HUES48 (cell line): ENCODE measurements at regions not wholly inside any gene's neighbourhood (a gene's known extent, or its start where the extent isn't known, plus 50 kb on each side); places are given as distances from the start of the nearest gene placed in this dataset.
"Not testable (repeated sequence)": the region's sequence is repeated elsewhere in the genome, so short reads cannot be mapped to it uniquely, and the experiment has no call there.

Experiments used
- H3K27ac ChIP-seq: one replicate; pipeline ENCODE4 v1.7.0; 2013; ENCODE audit warnings: low read depth, low read length, inconsistent platforms
- H3K27me3 ChIP-seq: 2 replicates; pipeline ENCODE4 v1.6.1; 2013; ENCODE audit warnings: mild to moderate bottlenecking, low read length; ENCODE audit not compliant: control insufficient read depth, insufficient read depth
- H3K36me3 ChIP-seq: 2 replicates; pipeline ENCODE4 v1.6.1; 2013; ENCODE audit warnings: low read length; ENCODE audit not compliant: control insufficient read depth, insufficient read depth
- H3K4me1 ChIP-seq: 2 replicates; pipeline ENCODE4 v1.6.1; 2013; ENCODE audit warnings: mild to moderate bottlenecking, low read length; ENCODE audit not compliant: control insufficient read depth, insufficient read depth
- H3K4me3 ChIP-seq: 2 replicates; pipeline ENCODE4 v1.5.1; 2013; ENCODE audit warnings: mild to moderate bottlenecking, low read depth, low read length
- H3K9ac ChIP-seq: 2 replicates; pipeline ENCODE4 v1.6.1; 2013; ENCODE audit warnings: mild to moderate bottlenecking, low read depth, low read length, moderate library complexity
- H3K9me3 ChIP-seq: 2 replicates; pipeline ENCODE4 v1.6.1; 2013; ENCODE audit warnings: low read length; ENCODE audit not compliant: control insufficient read depth, insufficient read depth

DNA sequence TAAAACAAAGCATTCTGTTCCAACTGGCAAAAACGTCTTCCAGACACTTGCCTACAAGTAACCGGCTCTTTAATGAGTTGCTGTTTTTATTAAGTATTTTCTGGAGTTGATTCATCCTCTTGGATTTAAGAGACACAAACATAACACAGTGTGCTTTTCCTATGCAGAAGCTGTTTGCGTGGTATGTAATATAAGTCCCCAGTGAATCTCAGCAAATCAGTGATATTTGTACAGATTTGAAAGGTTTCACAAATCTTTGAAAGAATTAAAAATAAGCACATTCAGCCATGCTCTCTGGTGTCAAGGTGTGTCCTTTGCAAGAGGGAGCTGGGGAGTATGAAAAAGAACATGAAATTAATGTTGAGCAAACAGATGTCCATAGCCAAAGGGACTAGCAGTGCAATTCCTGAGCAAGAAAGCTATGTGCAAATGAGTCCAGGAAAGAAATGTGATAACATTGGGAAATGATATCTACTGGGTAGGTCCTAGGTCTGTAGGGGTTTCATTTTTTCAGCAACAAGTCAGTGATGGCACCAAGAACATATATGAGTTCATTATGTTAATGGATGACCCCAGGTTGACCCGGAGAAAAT, 170.1 kb upstream of the PHACTR1 start:
- no peaks in the 10 kb centered on the region for H3K27me3 ChIP-seq
- H3K36me3 ChIP-seq: no peaks in the 10 kb centered on the region
- H3K4me1 ChIP-seq: no peaks in the 10 kb centered on the region
- no peak overlapping the region for H3K27ac ChIP-seq
- H3K4me3 ChIP-seq: no peak overlapping the region
- H3K9ac ChIP-seq: no peak overlapping the region
- H3K9me3 ChIP-seq: peaks cover 9% of the 10 kb centered on the region; the same call in 1 of the 2 replicates

DNA sequence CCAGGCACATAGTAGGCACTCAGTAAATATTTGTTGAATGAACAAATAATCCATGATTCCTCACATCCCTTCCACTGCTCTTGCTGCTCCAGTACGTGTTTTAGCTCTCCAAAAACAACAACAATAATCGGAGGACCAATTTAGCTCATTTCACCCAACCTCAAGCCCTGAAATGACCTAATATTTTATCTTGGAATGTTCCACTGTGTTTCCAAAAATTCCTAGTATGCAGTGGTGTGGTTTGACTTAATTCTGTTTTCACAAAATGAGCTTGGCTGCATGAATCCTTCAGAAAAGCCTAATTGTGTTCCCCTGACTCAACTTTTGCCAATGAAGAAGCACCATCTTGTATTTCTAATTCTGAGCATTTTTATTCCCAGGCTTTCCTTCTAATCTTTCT, 168.0 kb upstream of the PHACTR1 start:
- no peaks in the 10 kb centered on the region for H3K36me3 ChIP-seq
- H3K9ac ChIP-seq: no peak overlapping the region
- H3K9me3 ChIP-seq: peaks cover 9% of the 10 kb centered on the region; the same call in 1 of the 2 replicates
- no peaks in the 10 kb centered on the region for H3K27me3 ChIP-seq
- H3K4me1 ChIP-seq: no peaks in the 10 kb centered on the region
- H3K4me3 ChIP-seq: no peak overlapping the region
- no peak overlapping the region for H3K27ac ChIP-seq

DNA sequence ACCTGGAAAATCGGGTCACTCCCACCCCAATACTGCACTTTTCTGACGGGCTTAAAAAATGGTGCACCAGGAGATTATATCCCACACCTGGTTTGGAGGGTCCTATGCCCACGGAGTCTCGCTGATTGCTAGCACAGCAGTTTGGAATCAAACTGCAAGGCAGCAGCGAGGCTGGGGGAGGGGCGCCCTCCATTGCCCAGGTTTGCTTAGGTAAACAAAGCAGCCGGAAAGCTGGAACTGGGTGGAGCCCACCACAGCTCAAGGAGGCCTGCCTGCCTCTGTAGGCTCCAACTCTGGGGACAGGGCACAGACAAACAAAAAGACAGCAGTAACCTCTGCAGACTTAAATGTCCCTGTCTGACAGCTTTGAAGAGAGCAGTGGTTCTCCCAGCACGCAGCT, 167.1 kb upstream of the PHACTR1 start:
- not testable (repeated sequence) for H3K27ac ChIP-seq, H3K9ac ChIP-seq, H3K9me3 ChIP-seq, H3K36me3 ChIP-seq, H3K4me3 ChIP-seq, H3K4me1 ChIP-seq, H3K27me3 ChIP-seq

DNA sequence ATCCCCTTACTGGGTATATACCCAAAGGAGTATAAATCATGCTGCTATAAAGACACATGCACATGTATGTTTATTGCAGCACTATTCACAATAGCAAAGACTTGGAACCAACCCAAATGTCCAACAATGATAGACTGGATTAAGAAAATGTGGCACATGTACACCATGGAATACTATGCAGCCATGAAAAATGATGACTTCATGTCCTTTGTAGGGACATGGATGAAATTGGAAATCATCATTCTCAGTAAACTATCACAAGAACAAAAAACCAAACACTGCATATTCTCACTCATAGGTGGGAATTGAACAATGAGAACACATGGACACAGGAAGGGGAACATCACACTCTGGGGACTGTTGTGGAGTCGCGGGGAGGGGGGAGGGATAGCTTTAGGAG, 161.7 kb upstream of the PHACTR1 start:
- H3K36me3 ChIP-seq, H3K4me3 ChIP-seq, H3K4me1 ChIP-seq, H3K27ac ChIP-seq, H3K9ac ChIP-seq, H3K27me3 ChIP-seq, H3K9me3 ChIP-seq: not testable (repeated sequence)

DNA sequence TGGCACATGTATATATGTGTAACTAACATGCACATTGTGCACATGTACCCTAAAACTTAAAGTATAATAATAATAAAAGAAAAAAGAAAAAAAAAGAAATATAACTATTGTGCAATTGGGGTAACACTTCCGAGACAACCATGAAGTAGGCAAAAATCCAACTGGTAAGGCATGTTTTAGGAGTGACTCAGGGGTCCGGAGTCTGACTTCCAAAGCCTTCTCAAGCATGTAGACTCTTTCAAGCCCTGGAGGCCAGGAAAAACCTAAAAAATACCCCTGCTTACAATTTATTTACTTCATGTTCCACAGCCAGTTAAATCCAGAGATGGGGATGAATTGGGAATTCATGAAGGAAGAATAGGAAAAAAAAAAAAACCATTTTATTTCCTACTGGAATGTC, 161.3 kb upstream of the PHACTR1 start:
- no peak overlapping the region for H3K9ac ChIP-seq
- no peak overlapping the region for H3K27ac ChIP-seq
- no peaks in the 10 kb centered on the region for H3K36me3 ChIP-seq
- H3K9me3 ChIP-seq: 0 out of 2 replicates have a peak, but pooled peaks cover 2% of the 10 kb centered on the region
- no peak overlapping the region for H3K4me3 ChIP-seq
- H3K27me3 ChIP-seq: no peaks in the 10 kb centered on the region
- H3K4me1 ChIP-seq: no peaks in the 10 kb centered on the region

DNA sequence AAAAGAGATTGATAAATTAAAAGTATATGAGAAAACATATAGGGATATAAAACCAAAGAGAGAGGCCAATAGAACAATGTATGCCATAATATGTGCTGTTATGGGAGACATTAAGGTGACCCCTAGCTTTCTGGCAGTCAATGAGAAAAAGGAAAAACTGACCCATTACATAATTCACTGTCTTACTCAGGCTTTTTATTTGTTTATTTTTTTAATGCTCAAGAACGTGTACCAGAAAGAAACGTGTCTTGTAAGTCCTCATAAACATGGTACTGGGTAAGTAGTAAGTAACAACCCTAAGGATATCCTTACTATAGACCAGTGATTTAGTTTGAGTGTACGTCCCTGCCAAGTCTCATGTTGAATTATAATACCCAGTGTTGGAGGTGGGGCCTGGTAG, 160.8 kb upstream of the PHACTR1 start:
- Histone ChIP-seq H3K27me3 (no peaks in the 10 kb centered on the region), H3K36me3 (no peaks in the 10 kb centered on the region), H3K4me3 (no peak overlapping the region), H3K27ac (no peak overlapping the region), H3K9me3 (0 out of 2 replicates have a peak, but pooled peaks cover 2% of the 10 kb centered on the region), H3K9ac (no peak overlapping the region), H3K4me1 (no peaks in the 10 kb centered on the region)

DNA sequence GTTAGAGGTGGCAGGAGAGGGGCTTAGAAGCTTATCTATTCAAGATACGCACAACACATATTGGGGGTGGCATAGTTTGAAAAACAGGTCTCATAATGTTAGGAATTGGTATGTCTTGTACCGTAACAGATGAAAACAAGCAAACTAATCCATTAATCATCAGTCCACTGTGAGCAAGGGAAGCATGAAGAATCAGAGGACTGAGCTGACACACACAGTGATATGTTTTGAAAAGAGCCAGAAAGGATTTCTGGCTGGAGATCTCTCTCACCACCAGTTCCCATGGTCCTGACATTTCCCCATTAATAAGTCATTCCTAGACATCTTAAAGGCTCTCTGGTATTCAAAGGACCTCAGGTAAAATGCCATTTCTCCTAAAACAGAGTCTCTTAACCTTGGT, 158.8 kb upstream of the PHACTR1 start:
- no peaks in the 10 kb centered on the region for H3K36me3 ChIP-seq
- H3K27ac ChIP-seq: no peak overlapping the region

DNA sequence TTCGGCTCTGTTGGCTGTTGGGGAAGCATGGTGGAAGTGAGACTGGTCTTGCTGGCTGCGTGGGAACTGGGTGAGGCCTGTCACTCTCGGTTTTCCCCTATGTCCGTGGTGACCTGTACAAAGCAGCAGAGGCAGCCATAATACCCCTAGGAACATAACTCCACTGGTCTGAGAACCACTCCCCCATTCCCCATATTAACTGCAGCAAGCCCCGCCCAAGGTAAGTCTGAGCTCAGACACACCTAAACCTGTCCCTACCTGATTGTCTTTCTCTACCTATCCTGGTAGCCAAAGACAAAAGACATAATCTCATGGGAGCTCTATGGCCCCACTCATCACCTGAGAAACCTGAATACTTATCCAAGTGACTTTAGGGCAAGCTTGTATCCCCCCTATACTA, 156.3 kb upstream of the PHACTR1 start:
- Histone ChIP-seq H3K27me3 (no peaks in the 10 kb centered on the region), H3K9me3 (0 out of 2 replicates have a peak, but pooled peaks cover 2% of the 10 kb centered on the region), H3K9ac (no peak overlapping the region), H3K4me3 (no peak overlapping the region), H3K4me1 (no peaks in the 10 kb centered on the region), H3K36me3 (no peaks in the 10 kb centered on the region), H3K27ac (no peak overlapping the region)

More for the DNA sequence above, 158.8 kb upstream of the PHACTR1 start:
- Histone ChIP-seq H3K4me1 (no peaks in the 10 kb centered on the region), H3K9ac (no peak overlapping the region), H3K9me3 (0 out of 2 replicates have a peak, but pooled peaks cover 2% of the 10 kb centered on the region), H3K4me3 (no peak overlapping the region), H3K27me3 (no peaks in the 10 kb centered on the region)

DNA sequence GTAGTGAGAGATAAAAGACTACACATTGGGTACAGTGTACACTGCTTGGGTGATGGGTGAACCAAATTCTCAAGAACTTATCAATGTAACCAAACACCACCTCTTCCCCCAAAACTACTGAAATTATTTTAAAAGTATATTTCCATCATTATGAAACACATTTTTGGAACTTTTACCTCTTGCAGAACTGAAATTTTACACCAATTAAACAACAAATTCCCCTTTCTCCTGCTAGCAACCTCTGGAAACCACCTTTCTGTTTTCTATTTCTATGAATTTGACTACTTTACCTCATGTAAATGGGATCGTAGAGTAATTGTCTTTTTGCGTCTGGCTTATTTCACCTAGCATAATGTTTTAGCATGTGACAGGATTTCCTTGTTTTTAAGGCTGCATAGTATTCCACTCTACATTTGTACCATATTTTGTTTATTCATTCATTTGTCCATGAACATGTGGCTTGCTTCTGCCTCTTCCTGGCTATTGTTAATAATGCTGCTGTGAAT, 149.9 kb upstream of the PHACTR1 start:
- H3K27me3 ChIP-seq: no peaks in the 10 kb centered on the region
- H3K9ac ChIP-seq: no peak overlapping the region
- no peaks in the 10 kb centered on the region for H3K9me3 ChIP-seq
- H3K4me1 ChIP-seq: no peaks in the 10 kb centered on the region
- H3K27ac ChIP-seq: no peak overlapping the region
- no peak overlapping the region for H3K4me3 ChIP-seq
- no peaks in the 10 kb centered on the region for H3K36me3 ChIP-seq

DNA sequence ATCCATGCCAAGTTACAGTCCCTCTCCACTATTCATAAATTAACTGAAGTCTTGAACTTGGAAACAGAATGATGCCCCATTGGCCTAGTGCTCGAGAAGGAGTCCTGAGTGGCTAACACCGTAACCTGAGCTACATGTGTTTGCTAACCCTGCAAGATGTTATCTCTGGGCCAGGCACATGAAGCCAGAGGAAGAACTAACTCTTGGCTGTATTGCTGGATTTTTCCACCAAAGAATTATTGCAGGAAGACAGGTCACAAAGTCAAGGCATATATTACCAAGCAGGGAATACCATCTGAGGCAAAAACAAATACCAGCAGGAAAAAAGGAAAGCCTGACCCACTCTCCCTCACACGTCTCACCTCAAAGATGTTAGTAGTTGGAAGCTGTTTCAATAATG, 148.9 kb upstream of the PHACTR1 start:
- no peak overlapping the region for H3K9ac ChIP-seq
- H3K27me3 ChIP-seq: no peaks in the 10 kb centered on the region
- H3K36me3 ChIP-seq: no peaks in the 10 kb centered on the region
- H3K4me1 ChIP-seq: no peaks in the 10 kb centered on the region
- H3K27ac ChIP-seq: no peak overlapping the region
- H3K9me3 ChIP-seq: no peaks in the 10 kb centered on the region
- no peak overlapping the region for H3K4me3 ChIP-seq

DNA sequence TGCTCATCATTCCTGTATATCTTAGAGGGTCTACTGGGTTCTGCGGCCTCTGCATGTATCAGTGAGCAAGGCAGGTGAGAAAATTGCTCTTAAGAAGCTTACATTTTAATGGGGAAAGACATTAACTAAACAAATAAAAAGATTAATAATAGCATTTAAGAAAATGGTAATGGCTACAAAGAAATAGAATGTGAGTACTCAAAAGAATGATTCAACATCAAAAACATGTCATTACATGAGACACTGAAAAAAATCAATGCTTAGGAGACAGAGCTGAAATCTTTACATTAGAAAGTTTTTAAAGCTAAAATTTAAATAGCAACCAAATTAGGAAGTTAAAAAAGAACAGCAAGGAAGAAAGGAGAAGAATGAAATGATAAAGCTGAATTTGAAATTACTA, 146.9 kb upstream of the PHACTR1 start:
- Histone ChIP-seq H3K36me3 (no peaks in the 10 kb centered on the region), H3K27ac (no peak overlapping the region), H3K4me1 (peaks cover 8% of the 10 kb centered on the region), H3K4me3 (no peak overlapping the region), H3K9me3 (no peaks in the 10 kb centered on the region), H3K27me3 (no peaks in the 10 kb centered on the region), H3K9ac (no peak overlapping the region)
